ENCODE measurements at regions not wholly inside any gene's neighbourhood (a gene's known extent, or its start where the extent isn't known, plus 50 kb on each side); places are given as distances from the start of the nearest gene placed in this dataset.

DNA sequence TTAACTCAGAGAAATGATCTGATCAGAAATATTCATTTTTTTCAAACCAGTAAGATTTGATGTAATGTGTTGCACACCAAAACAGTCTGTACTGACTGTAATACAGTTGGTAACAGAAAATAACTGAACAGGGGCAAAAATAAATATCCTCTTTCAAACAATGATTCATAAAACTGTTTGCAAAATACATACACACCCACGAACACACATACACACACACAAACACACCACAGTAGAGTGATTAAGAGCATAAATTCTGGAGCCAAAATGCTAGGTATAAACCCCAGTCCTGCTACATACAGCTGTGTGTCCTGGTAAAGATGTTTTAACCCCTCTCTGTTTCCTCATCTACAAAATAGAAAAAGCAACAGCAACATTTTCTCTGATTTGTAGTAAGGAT, 376.6 kb downstream of the PDGFC start:
- WGBS, 5 donors, result 37 to 77% (median 45%) methylated on average over 1 of the region's 1 CpG
- Histone ChIP-seq H3K36me3 (no peaks in the 10 kb centered on the region), H3K4me1 (peaks cover 0 to 14% (median 5%) of the 10 kb centered on the region in 6 donors), H3K9me3 (no peaks in the 10 kb centered on the region), H3K27me3 (replicated peaks in 1 of 7) (no peaks in the 10 kb centered on the region), H3K4me3 (no peak overlapping the region), H3K27ac (no peak overlapping the region)
- TF ChIP-seq POLR2AphosphoS5 (IDR thresholded peaks at IDR 0.05) (no peak), CTCF (IDR thresholded peaks at IDR 0.05 in 8 of 11, conservative IDR thresholded peaks at IDR 0.05 in 3 of 11) (no peak), POLR2A (IDR thresholded peaks at IDR 0.05) (no peak)
- intact Hi-C loops (cut with DNase I; ENCODE audit: low total_unique reads), result no loop called here
- DNase-seq, result no peak

DNA sequence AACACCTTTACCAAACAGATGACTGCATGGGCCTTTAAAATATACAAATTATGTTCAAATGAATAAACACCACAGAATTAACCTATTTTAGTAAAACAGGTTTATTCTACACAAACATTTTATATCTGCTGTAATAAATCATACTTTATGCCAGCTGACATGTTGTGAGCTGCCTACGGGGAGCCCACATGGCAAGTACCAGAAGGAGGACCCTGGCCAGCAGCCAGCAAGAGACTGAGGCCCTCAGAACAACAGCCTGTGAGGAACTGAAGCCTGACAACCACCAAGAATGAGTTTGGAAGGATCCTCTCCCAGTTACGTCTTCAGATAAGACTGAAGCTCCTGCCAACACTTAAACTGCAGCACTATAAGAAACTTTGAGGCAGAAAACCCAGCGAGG, 377.0 kb downstream of the PDGFC start:
- TF ChIP-seq POLR2AphosphoS5 (IDR thresholded peaks at IDR 0.05) (no peak), POLR2A (IDR thresholded peaks at IDR 0.05) (no peak), CTCF (IDR thresholded peaks at IDR 0.05 in 8 of 11, conservative IDR thresholded peaks at IDR 0.05 in 3 of 11) (no peak)
- Histone ChIP-seq H3K36me3 (no peaks in the 10 kb centered on the region), H3K9me3 (no peaks in the 10 kb centered on the region), H3K27ac (no peak overlapping the region), H3K4me1 (peaks cover 0 to 14% (median 5%) of the 10 kb centered on the region in 6 donors), H3K27me3 (replicated peaks in 1 of 7) (no peaks in the 10 kb centered on the region), H3K4me3 (no peak overlapping the region)
- intact Hi-C loops (cut with DNase I; ENCODE audit: low total_unique reads), result no loop called here
- WGBS, 5 donors, result 26 to 39% (median 27%) methylated on average over 3 of the region's 3 CpGs
- DNase-seq, result peak; percentile 52

GRCh38 chr4:156593464-156593863, 378.1 kb downstream of the PDGFC start:
- TF ChIP-seq POLR2A (IDR thresholded peaks at IDR 0.05) (no peak), POLR2AphosphoS5 (IDR thresholded peaks at IDR 0.05) (no peak), CTCF (IDR thresholded peaks at IDR 0.05 in 8 of 11, conservative IDR thresholded peaks at IDR 0.05 in 3 of 11) (no peak)
- H3K9me3 ChIP-seq, result no peaks in the 10 kb centered on the region
- intact Hi-C loops (cut with DNase I; ENCODE audit: low total_unique reads), result no loop called here
- H3K36me3 ChIP-seq, result no peaks in the 10 kb centered on the region
- H3K27ac ChIP-seq, result no peak overlapping the region
- no peaks in the 10 kb centered on the region for H3K27me3 ChIP-seq (replicated peaks in 1 of 7)
- H3K4me1 ChIP-seq, result peaks cover 0 to 14% (median 5%) of the 10 kb centered on the region in 6 donors
- DNase-seq, result no peak
- H3K4me3 ChIP-seq, result no peak overlapping the region

- no peak overlapping the region for H3K4me3 ChIP-seq
- H3K4me1 ChIP-seq, result no peaks in the 10 kb centered on the region
- no peaks in the 10 kb centered on the region for H3K36me3 ChIP-seq
- H3K27me3 ChIP-seq (replicated peaks in 1 of 7), result no peaks in the 10 kb centered on the region
- TF ChIP-seq POLR2A (IDR thresholded peaks at IDR 0.05), result no peak
- no peak for TF ChIP-seq POLR2AphosphoS5 (IDR thresholded peaks at IDR 0.05)
- no peak for TF ChIP-seq CTCF (IDR thresholded peaks at IDR 0.05 in 8 of 11, conservative IDR thresholded peaks at IDR 0.05 in 3 of 11)
- no peak for DNase-seq
- 74 to 91% (median 84%) methylated on average over 3 of the region's 3 CpGs for WGBS, 5 donors
- intact Hi-C loops (cut with DNase I; ENCODE audit: low total_unique reads), result no loop called here
- H3K9me3 ChIP-seq, result no peaks in the 10 kb centered on the region
- H3K27ac ChIP-seq, result no peak overlapping the region
Observed at GRCh38 chr4:156591679-156592078, 379.9 kb downstream of the PDGFC start.

Measured in spleen (tissue), 11 donors.